UCSD-AML1 (cell line): ENCODE measurements at regions not wholly inside any gene's neighbourhood (a gene's known extent, or its start where the extent isn't known, plus 50 kb on each side); places are given as distances from the start of the nearest gene placed in this dataset.
"Not testable (repeated sequence)": the region's sequence is repeated elsewhere in the genome, so short reads cannot be mapped to it uniquely, and the experiment has no call there.

Source experiments
- DNase-seq: peaks from one replicate; lab custom pipeline; 2025; ENCODE audit not compliant: unreplicated experiment; lab: John Stamatoyannopoulos, UW

GRCh38 chr7:3094701-3095445 is 51.2 kb upstream of the CARD11 start:
- DNase-seq, result peak; percentile 8

GRCh38 chr7:3097734-3098133 is 54.1 kb upstream of the CARD11 start:
- no peak for DNase-seq

- no peak for DNase-seq
These were observed 58.5 kb upstream of the CARD11 start for GRCh38 chr7:3102159-3102558.

- no peak for DNase-seq
These were observed 60.1 kb upstream of the CARD11 start for GRCh38 chr7:3103614-3104398.

GRCh38 chr7:3105856-3106255 is 62.2 kb upstream of the CARD11 start:
- DNase-seq, result no peak

GRCh38 chr7:3106361-3106826 is 62.7 kb upstream of the CARD11 start:
- no peak for DNase-seq

GRCh38 chr7:3107228-3107763 is 63.6 kb upstream of the CARD11 start:
- DNase-seq, result no peak

- DNase-seq, result no peak
These were observed 64.4 kb upstream of the CARD11 start for GRCh38 chr7:3107889-3108570.

GRCh38 chr7:3109311-3109915 is 65.7 kb upstream of the CARD11 start:
- DNase-seq, result no peak

GRCh38 chr7:3112479-3113134 is 68.9 kb upstream of the CARD11 start:
- peak; percentile 8 for DNase-seq

- DNase-seq, result no peak
These were observed 71.2 kb upstream of the CARD11 start for GRCh38 chr7:3114917-3115316.

- DNase-seq, result no peak
These were observed 73.4 kb upstream of the CARD11 start for GRCh38 chr7:3117081-3117480.

GRCh38 chr7:3117488-3118231 is 74.0 kb upstream of the CARD11 start:
- DNase-seq, result peak; percentile 7

GRCh38 chr7:3119352-3119927 is 75.8 kb upstream of the CARD11 start:
- DNase-seq, result not testable (repeated sequence)

- no peak for DNase-seq
These were observed 76.3 kb upstream of the CARD11 start for GRCh38 chr7:3119963-3120362.

GRCh38 chr7:3120513-3120912 is 76.8 kb upstream of the CARD11 start:
- no peak for DNase-seq

GRCh38 chr7:3128857-3129490 is 85.3 kb upstream of the CARD11 start:
- DNase-seq, result no peak

- no peak for DNase-seq
These were observed 90.2 kb upstream of the CARD11 start for GRCh38 chr7:3133811-3134385.

- DNase-seq, result no peak
These were observed 91.1 kb upstream of the CARD11 start for GRCh38 chr7:3134745-3135144.
